ENCODE measurements at regions not wholly inside any gene's neighbourhood (a gene's known extent, or its start where the extent isn't known, plus 50 kb on each side); places are given as distances from the start of the nearest gene placed in this dataset.

GRCh38 chr12:77253321-77253720 is 188.0 kb upstream of the E2F7 start:
- no peaks in the 10 kb centered on the region for H3K36me3 ChIP-seq (ENCODE audit: control insufficient read depth, insufficient read depth, low read length)
- no peaks in the 10 kb centered on the region for H4K20me1 ChIP-seq (replicated peaks; ENCODE audit: control insufficient read depth, insufficient read depth, low read length)
- ChIA-PET CTCF (ENCODE audit: low intra/inter-chr PET ratio) (no interaction called here), POLR2A (no interaction called here)
- H3K9me3 ChIP-seq (replicated peaks; ENCODE audit: control insufficient read depth, insufficient read depth, low read depth, low read length), result no peaks in the 10 kb centered on the region
- no peak for FAIRE-seq
- H3K4me1 ChIP-seq (replicated peaks in 1 of 2; ENCODE audit: control insufficient read depth in 2 of 2, insufficient read depth in 2 of 2, low read length in 2 of 2), result no peaks in the 10 kb centered on the region
- intact Hi-C loops (cut with micrococcal nuclease) (no loop called here), in situ Hi-C loops (cut with MboI) (no loop called here)
- no peak overlapping the region for H3K9ac ChIP-seq (ENCODE audit: insufficient read depth in 1 of 2, low read depth in 2 of 2, low read length in 2 of 2)
- H3K4me2 ChIP-seq (ENCODE audit: insufficient read depth, low read length), result no peak overlapping the region
- ATAC-seq, result no peak
- WGBS (ENCODE audit: insufficient coverage, low coverage, missing lambda C conversion rate), result 0% methylated on average over 2 of the region's 2 CpGs
- no peak overlapping the region for H3K4me3 ChIP-seq
- no TSS peak for BruUV-seq (replicated peaks)
- no peak overlapping the region for H3K27ac ChIP-seq (ENCODE audit: extremely low read depth, low read depth, low read length)
- H3K79me2 ChIP-seq (ENCODE audit: control insufficient read depth, insufficient read depth, low read length), result no peaks in the 10 kb centered on the region
- no peaks in the 10 kb centered on the region for H3K9me1 ChIP-seq (ENCODE audit: control insufficient read depth, insufficient read depth, low read length)
- H2AFZ ChIP-seq (ENCODE audit: low read depth, low read length), result no peak overlapping the region
- TF ChIP-seq SFPQ (IDR thresholded peaks at IDR 0.05; ENCODE audit: low read depth, low read length) (no peak), LCOR (CRISPR knock-in tag; IDR thresholded peaks at IDR 0.05) (no peak), E2F3 (CRISPR knock-in tag; IDR thresholded peaks at IDR 0.05) (no peak), MYNN (IDR thresholded peaks at IDR 0.05) (no peak), MYNN (CRISPR knock-in tag; IDR thresholded peaks at IDR 0.05) (no peak), ZNF583 (CRISPR knock-in tag; IDR thresholded peaks at IDR 0.05) (no peak), SAFB2 (IDR thresholded peaks at IDR 0.05; ENCODE audit: borderline replicate concordance, low read depth, low read length, severe bottlenecking) (no peak), RBM39 (optimal IDR thresholded peaks at IDR 0.05; ENCODE audit: low read depth, low read length) (no peak), ZNF699 (CRISPR knock-in tag; IDR thresholded peaks at IDR 0.05; ENCODE audit: insufficient replicate concordance) (no peak), ZNF124 (CRISPR knock-in tag; IDR thresholded peaks at IDR 0.05) (no peak), ASH1L (IDR thresholded peaks at IDR 0.05; ENCODE audit: borderline replicate concordance, low read depth, partially characterized antibody) (no peak), EHMT2 (IDR thresholded peaks at IDR 0.05) (no peak), PCBP1 (IDR thresholded peaks at IDR 0.05; ENCODE audit: low read depth, low read length, poor library complexity, severe bottlenecking) (no peak), OTX1 (CRISPR knock-in tag; IDR thresholded peaks at IDR 0.05) (no peak), CHD4 (IDR thresholded peaks at IDR 0.05; ENCODE audit: insufficient read depth, insufficient replicate concordance, low read depth, low read length, poor library complexity, severe bottlenecking) (no peak), RHOXF2B (CRISPR knock-in tag; conservative IDR thresholded peaks at IDR 0.05) (no peak), ZNF311 (CRISPR knock-in tag; IDR thresholded peaks at IDR 0.05) (no peak)
- TF ChIP-seq, protein P1, sequence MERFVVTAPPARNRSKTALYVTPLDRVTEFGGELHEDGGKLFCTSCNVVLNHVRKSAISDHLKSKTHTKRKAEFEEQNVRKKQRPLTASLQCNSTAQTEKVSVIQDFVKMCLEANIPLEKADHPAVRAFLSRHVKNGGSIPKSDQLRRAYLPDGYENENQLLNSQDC (CRISPR knock-in tag; IDR thresholded peaks at IDR 0.05), result no peak
- H3K27me3 ChIP-seq (ENCODE audit: control insufficient read depth in 2 of 2, insufficient read depth in 2 of 2, low read length in 2 of 2), result no peaks in the 10 kb centered on the region
- no peak for DNase-seq (ENCODE audit: extremely low read depth in 1 of 4, low spot score in 3 of 4)
